ENCODE measurements at regions not wholly inside any gene's neighbourhood (a gene's known extent, or its start where the extent isn't known, plus 50 kb on each side); places are given as distances from the start of the nearest gene placed in this dataset.

DNA sequence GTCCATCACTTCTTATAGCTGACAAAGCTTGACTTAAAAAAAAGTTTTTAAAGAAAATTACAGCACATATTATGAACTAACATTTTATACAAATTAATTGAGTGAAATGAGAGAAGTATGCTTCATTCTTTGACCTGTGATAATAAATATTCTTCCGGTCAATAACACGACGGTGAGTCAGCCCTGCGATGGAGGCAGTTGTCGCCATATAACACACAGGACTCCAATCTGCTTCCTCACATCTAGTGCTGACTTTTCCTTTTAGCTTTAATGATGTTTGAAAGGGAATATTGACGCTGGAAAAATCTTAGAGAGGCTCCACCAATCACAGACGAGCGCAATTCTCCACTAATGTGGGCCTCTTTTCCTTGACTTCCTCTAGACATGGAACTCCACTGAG lies 166.9 kb upstream of the C1orf21 start:
- TF ChIP-seq, protein P1, sequence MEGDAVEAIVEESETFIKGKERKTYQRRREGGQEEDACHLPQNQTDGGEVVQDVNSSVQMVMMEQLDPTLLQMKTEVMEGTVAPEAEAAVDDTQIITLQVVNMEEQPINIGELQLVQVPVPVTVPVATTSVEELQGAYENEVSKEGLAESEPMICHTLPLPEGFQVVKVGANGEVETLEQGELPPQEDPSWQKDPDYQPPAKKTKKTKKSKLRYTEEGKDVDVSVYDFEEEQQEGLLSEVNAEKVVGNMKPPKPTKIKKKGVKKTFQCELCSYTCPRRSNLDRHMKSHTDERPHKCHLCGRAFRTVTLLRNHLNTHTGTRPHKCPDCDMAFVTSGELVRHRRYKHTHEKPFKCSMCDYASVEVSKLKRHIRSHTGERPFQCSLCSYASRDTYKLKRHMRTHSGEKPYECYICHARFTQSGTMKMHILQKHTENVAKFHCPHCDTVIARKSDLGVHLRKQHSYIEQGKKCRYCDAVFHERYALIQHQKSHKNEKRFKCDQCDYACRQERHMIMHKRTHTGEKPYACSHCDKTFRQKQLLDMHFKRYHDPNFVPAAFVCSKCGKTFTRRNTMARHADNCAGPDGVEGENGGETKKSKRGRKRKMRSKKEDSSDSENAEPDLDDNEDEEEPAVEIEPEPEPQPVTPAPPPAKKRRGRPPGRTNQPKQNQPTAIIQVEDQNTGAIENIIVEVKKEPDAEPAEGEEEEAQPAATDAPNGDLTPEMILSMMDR (IDR thresholded peaks at IDR 0.05), result no peak
- ATAC-seq (no peak), DNase-seq (no peak)
- Histone ChIP-seq H3K9me3 (no peaks in the 10 kb centered on the region), H3K4me3 (no peak overlapping the region), H3K4me1 (ENCODE audit: low read depth) (no peaks in the 10 kb centered on the region), H3K36me3 (ENCODE audit: low read depth) (no peaks in the 10 kb centered on the region)
- intact Hi-C loops (cut with DNase I, micrococcal nuclease), result loop anchor here (5.0 kb wide), 1 partner anchor 143 kb away; no protein-coding TSS in a partner anchor

DNA sequence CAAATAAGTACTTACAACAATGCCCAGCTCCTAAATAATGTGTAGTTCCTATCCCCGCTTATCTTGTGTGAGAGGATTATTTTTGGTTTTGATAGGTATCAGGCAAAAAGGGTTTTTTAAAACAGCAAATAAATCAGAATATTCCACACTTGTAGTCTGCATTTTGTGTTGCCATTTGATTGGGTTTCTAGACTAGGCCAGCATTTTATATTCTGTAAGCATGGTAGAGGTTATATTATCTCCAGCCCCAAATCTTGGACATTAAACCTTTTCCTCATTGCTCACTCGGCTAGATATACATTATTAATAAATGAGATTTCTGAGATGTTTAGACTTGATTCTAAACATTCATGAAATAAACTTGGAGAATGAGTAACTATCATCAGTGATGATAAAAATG lies 165.7 kb upstream of the C1orf21 start:
- no peak for ATAC-seq
- TF ChIP-seq, protein P1 (IDR thresholded peaks at IDR 0.05), result no peak
- no peaks in the 10 kb centered on the region for H3K36me3 ChIP-seq (ENCODE audit: low read depth)

DNA sequence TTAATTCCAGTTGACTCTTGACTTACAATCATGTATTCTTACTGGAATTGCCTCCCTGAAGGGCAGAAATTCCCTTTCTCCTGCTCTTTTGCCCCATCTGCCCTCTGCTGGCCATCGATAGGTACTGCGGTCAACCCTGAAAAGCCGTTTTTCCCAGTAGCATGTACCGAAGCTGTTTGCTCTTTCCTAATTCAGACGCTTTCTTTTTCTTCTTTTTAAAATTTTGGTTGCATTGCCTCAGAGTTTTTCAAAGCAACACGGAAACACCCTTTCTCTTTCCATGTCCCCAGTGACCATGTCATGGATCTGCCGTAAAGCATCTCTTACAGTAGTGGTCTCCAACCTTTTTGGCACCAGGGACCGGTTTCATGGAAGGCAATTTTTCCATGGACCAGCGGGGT lies 164.2 kb upstream of the C1orf21 start:
- TF ChIP-seq, protein P1 (IDR thresholded peaks at IDR 0.05), result peak; percentile 89
- Histone ChIP-seq H3K4me1 (ENCODE audit: low read depth) (no peaks in the 10 kb centered on the region), H3K4me3 (no peak overlapping the region), H3K36me3 (ENCODE audit: low read depth) (no peaks in the 10 kb centered on the region), H3K9me3 (no peaks in the 10 kb centered on the region)
- intact Hi-C loops (cut with DNase I, micrococcal nuclease), result loop anchor here (5.0 kb wide), 1 partner anchor 145 kb away; no protein-coding TSS in a partner anchor
- DNase-seq, result peak in 2 of 3 donors; percentile 52 to 56
- peak; percentile 80 for ATAC-seq

More for the DNA sequence above, 165.7 kb upstream of the C1orf21 start:
- no peaks in the 10 kb centered on the region for H3K9me3 ChIP-seq
- DNase-seq, result no peak
- intact Hi-C loops (cut with DNase I, micrococcal nuclease), result loop anchor here (5.0 kb wide), 1 partner anchor 144 kb away; no protein-coding TSS in a partner anchor
- no peaks in the 10 kb centered on the region for H3K4me1 ChIP-seq (ENCODE audit: low read depth)
- H3K4me3 ChIP-seq, result no peak overlapping the region

DNA sequence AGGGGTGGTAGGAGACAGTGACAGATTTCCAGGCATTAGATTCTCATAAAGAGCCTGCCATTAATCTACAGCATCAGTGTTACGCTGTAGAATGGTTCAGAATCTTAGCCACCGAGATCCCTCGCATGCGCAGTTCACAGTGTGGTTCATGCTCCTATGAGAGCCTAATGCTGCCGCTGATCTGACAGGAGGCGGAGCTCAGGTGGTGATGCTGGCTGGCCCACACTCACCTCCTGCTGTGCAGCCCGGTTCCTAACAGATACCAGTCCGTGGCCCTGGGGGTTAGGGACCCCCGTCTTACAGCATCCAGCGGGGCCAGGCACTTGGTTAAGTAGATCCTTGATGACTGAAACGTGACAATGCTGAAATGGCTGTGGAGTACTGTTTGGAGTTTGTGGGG lies 163.6 kb upstream of the C1orf21 start:
- Histone ChIP-seq H3K9me3 (no peaks in the 10 kb centered on the region), H3K4me1 (ENCODE audit: low read depth) (no peaks in the 10 kb centered on the region), H3K4me3 (no peak overlapping the region), H3K36me3 (ENCODE audit: low read depth) (no peaks in the 10 kb centered on the region)
- ATAC-seq (no peak), DNase-seq (no peak)
- TF ChIP-seq, protein P1 (IDR thresholded peaks at IDR 0.05), result no peak
- intact Hi-C loops (cut with DNase I, micrococcal nuclease), result loop anchor here (5.0 kb wide), 1 partner anchor 146 kb away; no protein-coding TSS in a partner anchor

DNA sequence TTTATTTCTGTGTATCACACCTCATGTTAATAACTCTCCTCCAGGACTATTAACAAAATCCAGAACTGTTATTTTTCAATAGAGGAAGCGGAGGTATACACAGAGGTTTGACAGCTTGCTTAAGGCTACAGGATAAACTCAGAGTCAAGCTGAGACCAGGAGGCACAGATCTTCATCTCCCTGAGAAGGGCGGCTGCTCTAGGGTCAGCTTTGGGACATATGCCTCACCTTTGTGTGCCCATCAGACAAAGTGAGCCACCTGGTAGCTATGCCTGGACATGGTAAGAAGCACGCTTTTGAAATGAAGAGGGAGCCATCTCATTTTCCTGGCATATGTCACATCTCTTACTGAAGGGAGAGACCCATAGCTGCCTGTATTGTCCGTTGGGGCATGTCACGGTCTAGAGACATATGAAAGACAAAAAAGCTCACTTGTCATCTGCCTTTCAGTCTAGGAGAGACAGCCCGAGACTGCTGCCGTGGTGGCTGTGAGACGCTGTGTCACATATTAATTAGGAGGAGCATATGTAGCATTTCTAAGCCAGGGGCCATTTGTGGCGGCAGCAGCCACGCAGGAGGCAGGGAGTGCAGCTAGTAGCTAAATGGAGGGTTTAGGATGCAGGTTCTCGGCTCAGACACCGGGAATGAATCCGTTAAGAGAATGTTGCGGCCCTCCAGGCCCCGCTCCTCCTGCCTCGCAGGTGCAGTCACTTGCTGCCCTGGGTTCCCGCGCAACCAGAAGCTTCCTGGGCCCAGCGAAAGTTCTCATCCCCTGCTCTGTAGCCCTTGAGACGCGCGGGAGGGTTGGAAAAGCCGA lies 161.3 kb upstream of the C1orf21 start:
- Histone ChIP-seq H3K9me3 (no peaks in the 10 kb centered on the region), H3K4me3 (no peak overlapping the region), H3K4me1 (ENCODE audit: low read depth) (no peaks in the 10 kb centered on the region), H3K36me3 (ENCODE audit: low read depth) (no peaks in the 10 kb centered on the region)
- ATAC-seq, result no peak
- TF ChIP-seq, protein P1 (IDR thresholded peaks at IDR 0.05), result no peak
- intact Hi-C loops (cut with DNase I, micrococcal nuclease), result no loop called here
- DNase-seq, result no peak
